Activated naive CD8-positive, alpha-beta T cell treated with anti-CD3 and anti-CD28 coated beads for 36 hours (primary cell): ENCODE measurements at regions not wholly inside any gene's neighbourhood (a gene's known extent, or its start where the extent isn't known, plus 50 kb on each side); places are given as distances from the start of the nearest gene placed in this dataset.
"Not testable (repeated sequence)": the region's sequence is repeated elsewhere in the genome, so short reads cannot be mapped to it uniquely, and the experiment has no call there.

ENCODE experiments used
- DNase-seq: peaks from one replicate; pipeline ENCODE4 v3.0.0; 2021
- H3K27ac Mint-ChIP-seq: one replicate; pipeline ENCODE4 v1.8.0; 2022; ENCODE audit warnings: mild to moderate bottlenecking, moderate library complexity, mixed read lengths
- H3K27me3 Mint-ChIP-seq: one replicate; pipeline ENCODE4 v1.8.0; 2022; ENCODE audit warnings: mild to moderate bottlenecking, mixed read lengths
- H3K36me3 Mint-ChIP-seq: one replicate; pipeline ENCODE4 v1.8.0; 2021; ENCODE audit warnings: mild to moderate bottlenecking, mixed read lengths
- H3K4me1 Mint-ChIP-seq: one replicate; pipeline ENCODE4 v1.8.0; 2021; ENCODE audit warnings: mixed read lengths
- H3K4me3 Mint-ChIP-seq: one replicate; pipeline ENCODE4 v1.8.0; 2022; ENCODE audit warnings: mild to moderate bottlenecking, moderate library complexity, mixed read lengths
- H3K9me3 Mint-ChIP-seq: one replicate; pipeline ENCODE4 v1.8.0; 2022; ENCODE audit warnings: mixed read lengths

GRCh38 chr9:78695519-78695918 lies 398.6 kb downstream of the PSAT1 start:
- Mint-ChIP-seq H3K27me3 (peaks cover 12% of the 10 kb centered on the region), H3K4me1 (no peaks in the 10 kb centered on the region), H3K36me3 (no peaks in the 10 kb centered on the region), H3K9me3 (peaks cover 1% of the 10 kb centered on the region), H3K4me3 (no peak overlapping the region), H3K27ac (no peak overlapping the region)
- no peak for DNase-seq

GRCh38 chr9:78697618-78698017 lies 400.7 kb downstream of the PSAT1 start:
- H3K4me1 Mint-ChIP-seq = no peaks in the 10 kb centered on the region
- no peaks in the 10 kb centered on the region for H3K9me3 Mint-ChIP-seq
- no peak overlapping the region for H3K4me3 Mint-ChIP-seq
- H3K27ac Mint-ChIP-seq = no peak overlapping the region
- peaks cover 12% of the 10 kb centered on the region for H3K27me3 Mint-ChIP-seq
- DNase-seq = no peak
- H3K36me3 Mint-ChIP-seq = no peaks in the 10 kb centered on the region

DNA sequence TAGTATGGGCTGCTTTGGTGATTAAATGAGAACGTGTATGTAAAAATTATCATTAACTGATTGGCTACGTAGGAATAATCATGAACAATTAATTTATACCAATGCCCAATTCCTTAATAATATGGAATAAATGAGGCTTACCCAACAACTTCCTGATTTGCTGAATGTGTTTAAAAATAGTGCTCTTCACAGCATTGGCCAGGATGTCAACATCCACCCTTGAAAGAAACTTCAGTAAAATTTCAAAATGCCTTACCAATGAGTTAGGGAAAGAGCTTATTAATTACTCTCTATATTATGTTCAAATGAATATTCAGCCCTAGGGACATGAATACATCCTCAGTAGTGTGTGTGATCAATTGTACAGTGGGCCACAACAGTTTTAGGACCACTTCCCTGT lies 401.4 kb downstream of the PSAT1 start:
- Mint-ChIP-seq H3K27me3 (peaks cover 6% of the 10 kb centered on the region), H3K4me3 (no peak overlapping the region), H3K4me1 (no peaks in the 10 kb centered on the region), H3K9me3 (no peaks in the 10 kb centered on the region), H3K36me3 (no peaks in the 10 kb centered on the region), H3K27ac (no peak overlapping the region)
- no peak for DNase-seq

GRCh38 chr9:78699217-78699616 lies 402.3 kb downstream of the PSAT1 start:
- H3K9me3 Mint-ChIP-seq, H3K27ac Mint-ChIP-seq, H3K4me3 Mint-ChIP-seq, H3K4me1 Mint-ChIP-seq, H3K27me3 Mint-ChIP-seq, DNase-seq, H3K36me3 Mint-ChIP-seq: not testable (repeated sequence)

GRCh38 chr9:78704153-78704552 lies 407.2 kb downstream of the PSAT1 start:
- H3K27me3 Mint-ChIP-seq, H3K27ac Mint-ChIP-seq: not testable (repeated sequence)

DNA sequence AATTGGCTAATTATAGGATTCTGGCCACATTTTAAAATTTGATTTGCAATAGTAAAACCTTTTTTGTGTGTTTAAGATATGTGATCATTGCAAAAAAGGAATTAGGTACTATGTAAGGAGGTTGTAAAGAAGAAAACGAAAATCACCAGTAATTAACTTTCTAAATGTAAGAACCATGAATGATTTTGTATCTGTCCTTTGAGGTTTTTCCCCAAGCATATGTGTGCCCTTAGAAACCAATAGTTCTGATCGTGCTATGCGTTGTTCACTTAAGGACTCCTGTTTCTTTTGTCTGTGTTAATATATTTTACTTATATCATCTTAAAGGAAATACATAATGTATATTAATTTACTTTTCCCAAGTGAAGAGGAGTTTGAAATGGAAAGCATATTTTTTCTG lies 410.2 kb downstream of the PSAT1 start:
- H3K9me3 Mint-ChIP-seq = peaks cover 1% of the 10 kb centered on the region

More at GRCh38 chr9:78704153-78704552, 407.2 kb downstream of the PSAT1 start:
- not testable (repeated sequence) for H3K9me3 Mint-ChIP-seq, H3K4me1 Mint-ChIP-seq, H3K4me3 Mint-ChIP-seq, DNase-seq, H3K36me3 Mint-ChIP-seq

DNA sequence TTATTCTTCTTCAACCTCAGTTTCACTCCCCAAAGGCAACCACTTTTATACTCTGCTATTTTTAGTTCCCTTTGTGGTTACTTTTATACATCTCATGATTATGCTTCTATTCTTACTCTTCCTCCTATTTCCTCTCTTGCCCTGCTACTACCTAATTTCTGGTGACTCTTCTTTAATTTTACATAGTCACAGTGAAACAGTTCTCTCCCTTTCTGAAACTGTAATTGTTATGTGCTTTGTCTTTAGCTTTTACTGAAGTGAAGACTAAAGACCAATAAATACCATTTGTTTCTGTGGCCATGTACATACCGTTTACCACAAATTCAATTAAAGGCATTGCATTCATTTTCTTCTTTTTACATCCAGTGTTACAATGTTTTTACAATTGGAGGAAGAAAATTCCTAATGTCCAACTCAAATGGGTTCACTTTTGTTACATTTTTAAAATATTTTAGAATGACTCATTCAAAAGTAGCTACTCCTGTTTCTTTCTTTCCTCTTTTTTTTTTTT lies 410.6 kb downstream of the PSAT1 start:
- Mint-ChIP-seq H3K27ac (no peak overlapping the region), H3K27me3 (peaks cover 3% of the 10 kb centered on the region), H3K4me3 (no peak overlapping the region), H3K9me3 (peaks cover 1% of the 10 kb centered on the region), H3K4me1 (peaks cover 3% of the 10 kb centered on the region), H3K36me3 (no peaks in the 10 kb centered on the region)
- no peak for DNase-seq

More for the DNA sequence above, 410.2 kb downstream of the PSAT1 start:
- peaks cover 3% of the 10 kb centered on the region for H3K4me1 Mint-ChIP-seq
- DNase-seq = no peak
- no peaks in the 10 kb centered on the region for H3K36me3 Mint-ChIP-seq
- no peak overlapping the region for H3K27ac Mint-ChIP-seq
- peaks cover 3% of the 10 kb centered on the region for H3K27me3 Mint-ChIP-seq
- no peak overlapping the region for H3K4me3 Mint-ChIP-seq

DNA sequence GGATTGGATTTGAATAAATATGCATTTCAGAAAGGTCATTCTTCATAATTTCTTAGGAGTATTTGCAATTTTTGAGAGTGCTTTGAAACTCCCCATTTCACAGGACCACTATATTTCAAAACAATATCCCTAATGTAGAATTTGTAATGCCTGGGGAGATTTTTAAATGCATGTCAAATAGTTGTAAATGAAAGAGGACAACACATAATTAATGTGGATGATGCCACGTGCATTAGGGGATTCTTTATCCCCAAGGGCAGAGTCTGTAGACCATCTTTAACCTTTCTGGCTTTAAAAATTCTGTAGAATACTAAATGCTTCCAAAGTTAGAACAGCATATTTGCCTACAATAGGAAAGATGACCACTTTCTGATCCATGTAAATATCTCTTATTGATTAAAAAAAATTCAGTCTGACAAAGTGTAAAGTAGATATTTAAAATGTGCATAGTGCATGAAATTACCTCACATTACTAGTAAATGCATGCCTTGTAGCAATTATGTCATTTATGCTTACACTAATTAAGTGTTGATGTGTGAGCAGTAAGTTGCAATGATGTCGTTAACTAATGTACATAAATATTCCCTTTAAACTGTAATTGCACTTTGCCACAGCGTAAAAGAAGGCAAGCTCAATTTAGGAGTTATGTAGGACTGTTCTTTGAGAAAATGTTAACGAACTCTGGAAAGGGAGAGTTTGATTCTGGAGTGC lies 416.1 kb downstream of the PSAT1 start:
- H3K36me3 Mint-ChIP-seq = no peaks in the 10 kb centered on the region
- H3K4me3 Mint-ChIP-seq = no peak overlapping the region
- H3K4me1 Mint-ChIP-seq = no peaks in the 10 kb centered on the region
- peaks cover 1% of the 10 kb centered on the region for H3K9me3 Mint-ChIP-seq
- DNase-seq = no peak
- H3K27ac Mint-ChIP-seq = no peak overlapping the region
- H3K27me3 Mint-ChIP-seq = peaks cover 6% of the 10 kb centered on the region

DNA sequence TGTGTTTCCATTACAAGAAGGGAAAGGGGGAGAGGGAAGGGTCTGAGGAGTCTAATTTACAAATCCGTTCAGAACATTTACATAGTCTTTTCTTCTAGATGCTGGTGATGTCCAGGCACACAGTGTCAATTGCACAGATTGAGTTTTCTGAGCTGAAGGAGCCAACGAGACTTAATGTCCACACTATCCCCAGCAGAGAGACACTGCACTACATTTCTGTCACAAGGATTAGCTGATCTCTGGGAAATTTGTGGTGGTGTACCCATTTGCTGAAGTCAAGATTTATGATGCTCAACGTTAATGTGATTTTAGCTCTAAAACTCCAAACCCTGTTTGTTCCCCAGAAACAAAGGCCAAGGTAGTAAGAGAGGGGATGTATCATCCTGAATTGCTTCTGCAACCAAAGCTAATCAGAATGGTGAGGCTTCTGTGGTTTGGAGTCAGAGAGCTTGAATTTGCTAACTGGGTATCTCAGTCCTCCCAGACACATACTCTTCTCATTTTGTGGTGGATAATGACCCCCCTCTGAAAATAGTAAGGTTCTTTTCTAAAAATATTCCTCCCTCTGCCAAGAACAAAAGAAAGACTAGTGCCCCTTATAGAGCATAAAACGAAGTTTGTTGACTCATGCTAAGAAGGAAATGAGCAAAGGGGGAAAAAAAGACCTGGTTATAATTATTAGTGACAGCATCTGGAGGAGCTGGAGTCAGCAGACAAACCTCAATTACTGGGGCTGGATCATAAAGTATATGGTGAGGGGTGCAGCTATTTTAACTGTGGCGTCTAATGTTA lies 416.9 kb downstream of the PSAT1 start:
- DNase-seq = no peak
- H3K27ac Mint-ChIP-seq = no peak overlapping the region
- H3K27me3 Mint-ChIP-seq = peaks cover 6% of the 10 kb centered on the region
- no peaks in the 10 kb centered on the region for H3K36me3 Mint-ChIP-seq
- H3K9me3 Mint-ChIP-seq = peaks cover 1% of the 10 kb centered on the region
- no peak overlapping the region for H3K4me3 Mint-ChIP-seq
- no peaks in the 10 kb centered on the region for H3K4me1 Mint-ChIP-seq

- Mint-ChIP-seq H3K36me3 (no peaks in the 10 kb centered on the region), H3K4me3 (no peak overlapping the region), H3K4me1 (no peaks in the 10 kb centered on the region), H3K27ac (no peak overlapping the region), H3K9me3 (peaks cover 1% of the 10 kb centered on the region), H3K27me3 (peaks cover 6% of the 10 kb centered on the region)
- no peak for DNase-seq
Observed at GRCh38 chr9:78714576-78714975, 417.7 kb downstream of the PSAT1 start.

DNA sequence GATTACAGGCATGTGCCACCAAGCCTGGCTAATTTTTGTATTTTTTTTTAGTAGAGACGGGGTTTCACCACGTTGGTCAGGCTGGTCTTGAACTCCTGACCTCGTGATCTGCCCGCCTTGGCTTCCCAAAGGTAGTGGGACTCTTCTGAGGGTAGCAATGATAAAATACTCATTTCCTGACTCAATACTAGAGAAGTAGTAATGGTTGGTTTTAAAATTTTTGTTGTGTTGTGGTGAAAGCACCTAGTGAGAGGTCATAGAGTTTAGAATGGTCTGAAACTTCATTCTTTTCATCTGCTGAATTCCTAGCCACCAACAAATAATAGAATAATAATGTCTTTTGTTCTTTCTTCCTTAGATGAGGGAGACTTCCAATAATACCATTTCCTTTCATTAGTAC lies 422.1 kb downstream of the PSAT1 start:
- not testable (repeated sequence) for H3K9me3 Mint-ChIP-seq, H3K4me3 Mint-ChIP-seq, H3K27ac Mint-ChIP-seq

GRCh38 chr9:78724896-78725295 lies 428.0 kb downstream of the PSAT1 start:
- Mint-ChIP-seq H3K27me3 (no peaks in the 10 kb centered on the region), H3K4me3 (no peak overlapping the region), H3K9me3 (peaks cover 23% of the 10 kb centered on the region), H3K4me1 (no peaks in the 10 kb centered on the region), H3K36me3 (no peaks in the 10 kb centered on the region), H3K27ac (no peak overlapping the region)
- DNase-seq = no peak

More for the DNA sequence above, 422.1 kb downstream of the PSAT1 start:
- not testable (repeated sequence) for H3K36me3 Mint-ChIP-seq, H3K27me3 Mint-ChIP-seq, DNase-seq, H3K4me1 Mint-ChIP-seq

GRCh38 chr9:78725503-78725902 lies 428.6 kb downstream of the PSAT1 start:
- Mint-ChIP-seq H3K9me3 (peaks cover 25% of the 10 kb centered on the region), H3K4me3 (no peak overlapping the region), H3K27ac (no peak overlapping the region), H3K27me3 (no peaks in the 10 kb centered on the region), H3K4me1 (no peaks in the 10 kb centered on the region), H3K36me3 (no peaks in the 10 kb centered on the region)
- DNase-seq = no peak

DNA sequence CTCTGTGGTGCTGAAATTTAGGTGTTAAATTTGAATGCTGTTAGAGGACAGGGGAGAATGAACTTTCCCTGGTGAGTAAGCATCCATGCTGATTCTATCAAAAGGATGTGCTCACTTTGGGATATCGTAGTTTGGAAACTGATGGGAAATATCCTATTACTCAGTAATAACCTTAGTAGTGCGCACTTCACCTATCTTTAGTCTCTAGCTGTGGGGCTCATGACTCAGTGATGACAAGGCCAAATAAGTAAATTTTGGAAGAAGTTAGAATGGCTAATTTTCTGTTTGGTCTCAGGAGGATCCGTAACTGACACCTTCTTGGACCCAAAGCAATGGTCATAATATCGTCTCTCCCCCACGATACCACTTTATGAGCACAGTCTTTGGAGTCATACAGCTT lies 448.4 kb downstream of the PSAT1 start:
- H3K4me3 Mint-ChIP-seq = no peak overlapping the region
- no peaks in the 10 kb centered on the region for H3K36me3 Mint-ChIP-seq
- H3K4me1 Mint-ChIP-seq = no peaks in the 10 kb centered on the region
- H3K9me3 Mint-ChIP-seq = peaks cover 3% of the 10 kb centered on the region
- H3K27me3 Mint-ChIP-seq = no peaks in the 10 kb centered on the region
- DNase-seq = no peak
- H3K27ac Mint-ChIP-seq = no peak overlapping the region

GRCh38 chr9:78746010-78746409 lies 449.1 kb downstream of the PSAT1 start:
- no peak overlapping the region for H3K4me3 Mint-ChIP-seq
- H3K9me3 Mint-ChIP-seq = peaks cover 3% of the 10 kb centered on the region
- H3K36me3 Mint-ChIP-seq = no peaks in the 10 kb centered on the region
- no peaks in the 10 kb centered on the region for H3K27me3 Mint-ChIP-seq
- H3K27ac Mint-ChIP-seq = no peak overlapping the region
- no peaks in the 10 kb centered on the region for H3K4me1 Mint-ChIP-seq
- DNase-seq = no peak

DNA sequence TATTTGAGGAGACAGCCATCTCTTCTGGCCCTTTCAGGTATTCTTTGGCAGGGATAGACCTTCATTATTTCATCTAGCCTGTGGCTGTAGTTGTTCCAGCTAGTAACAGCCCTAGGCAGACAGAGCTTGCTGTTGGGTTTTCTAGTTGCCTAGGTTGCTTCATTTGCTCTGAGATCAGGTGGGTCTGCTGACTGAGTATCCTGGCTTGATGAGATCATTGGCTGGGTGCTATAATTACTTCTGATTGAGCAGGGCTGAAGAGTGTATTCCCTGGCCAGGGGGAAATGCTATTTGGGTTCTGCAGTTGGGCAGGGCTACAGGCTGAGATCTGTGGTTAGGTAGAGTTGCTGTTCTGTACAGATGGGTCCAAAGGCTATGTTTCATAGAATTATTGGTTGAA lies 456.1 kb downstream of the PSAT1 start:
- Mint-ChIP-seq H3K4me3 (no peak overlapping the region), H3K4me1 (no peaks in the 10 kb centered on the region), H3K27me3 (no peaks in the 10 kb centered on the region), H3K9me3 (peaks cover 1% of the 10 kb centered on the region), H3K27ac (no peak overlapping the region), H3K36me3 (no peaks in the 10 kb centered on the region)
- DNase-seq = no peak
